Vagina (tissue), 2 donors: ENCODE measurements at regions not wholly inside any gene's neighbourhood (a gene's known extent, or its start where the extent isn't known, plus 50 kb on each side); places are given as distances from the start of the nearest gene placed in this dataset. TPM values are rescaled to one million over a fixed set of nuclear protein-coding genes. Genes with fewer than 3 reads are reported as not detected.

Experiments
- DNase-seq, 2 donors: peaks; one replicate each; pipeline ENCODE4 v3.0.0-alpha.2; 2017; ENCODE audit errors: extremely low spot score in 2 of 2
- H3K27ac ChIP-seq: fragments of 200-600 bp; sonication (generic); one replicate; pipeline ENCODE4 v1.5.1; 2019
- H3K27me3 ChIP-seq: fragments of 200-600 bp; sonication (generic); one replicate; pipeline ENCODE4 v1.5.1; 2019
- H3K36me3 ChIP-seq, 2 donors: fragments of 200-600 bp; sonication (generic); one replicate each; pipeline ENCODE4 v1.5.1; 2017 to 2019
- H3K4me1 ChIP-seq: fragments of 200-600 bp; sonication (generic); one replicate; pipeline ENCODE4 v1.5.1; 2019
- H3K4me3 ChIP-seq, 2 donors: fragments of 200-600 bp; sonication (generic); 1 replicate in 1 of 2; 2 replicates in 1 of 2; pipeline ENCODE4 v1.5.1; 2016 to 2019
- H3K9me3 ChIP-seq: fragments of 200-600 bp; sonication (generic); one replicate; pipeline ENCODE4 v1.5.1; 2019
- CTCF ChIP-seq, 3 experiments: fragments of 450-650 bp in 2 of 3; fragments of 200-600 bp in 1 of 3; sonication (generic) in 1 of 3; IDR thresholded peaks; one replicate each; pipeline ENCODE4 v1.5.1; 2017 to 2019; ENCODE audit warnings: antibody characterized with exemption in 3 of 3, mild to moderate bottlenecking in 2 of 3, moderate library complexity in 2 of 3
- POLR2A ChIP-seq, 2 donors: fragments of 450-650 bp; IDR thresholded peaks; one replicate each; pipeline ENCODE4 v1.6.1; 2017; ENCODE audit warnings: antibody characterized with exemption in 2 of 2, mild to moderate bottlenecking in 2 of 2, moderate library complexity in 2 of 2
- POLR2AphosphoS5 ChIP-seq, 2 donors: sonication (generic); formaldehyde crosslinking; IDR thresholded peaks; one replicate each; pipeline ENCODE4 v1.9.0; 2017; ENCODE audit warnings: antibody characterized with exemption in 2 of 2, mild to moderate bottlenecking in 2 of 2, low read depth in 1 of 2; ENCODE audit not compliant: insufficient read depth in 1 of 2
- intact Hi-C: fragments of 100-400 bp; cut with DNase I; formaldehyde crosslinking; loops from one replicate; pipeline ENCODE4 v1.15.1; 2023
- microRNA counts, 2 donors: library from miRNA; unstranded; fragments of <30 nt; microRNA quantifications; one replicate each; lab custom pipeline; 2016 to 2017
- microRNA-seq: library from miRNA; unstranded; fragments of <30 nt; microRNA quantifications from one replicate; pipeline ENCODE4, GENCODE V29; 2017; ENCODE audit warnings: borderline number of aligned reads, borderline replicate concordance
- small RNA-seq: library from RNA; depleted of rRNA; stranded (forward); fragments of <200 nt; gene quantifications from one replicate; pipeline ENCODE3, GENCODE V24; 2016

- Histone ChIP-seq H3K9me3 (no peaks in the 10 kb centered on the region), H3K4me3 (no peak overlapping the region), H3K27ac (no peak overlapping the region), H3K27me3 (no peaks in the 10 kb centered on the region), H3K36me3 (no peaks in the 10 kb centered on the region), H3K4me1 (no peaks in the 10 kb centered on the region)
- DNase-seq, result no peak
- no peak for TF ChIP-seq POLR2A (IDR thresholded peaks at IDR 0.05)
- no peak for TF ChIP-seq POLR2AphosphoS5 (IDR thresholded peaks at IDR 0.05; ENCODE audit: insufficient read depth in 1 of 2, low read depth in 1 of 2)
- TF ChIP-seq CTCF (IDR thresholded peaks at IDR 0.05), result no peak
- intact Hi-C loops, result no loop called here
These were observed 57.0 kb upstream of the HNRNPA3 start for GRCh38 chr2:177155631-177156030.

GRCh38 chr2:177161741-177162460 lies 50.7 kb upstream of the HNRNPA3 start:
- Histone ChIP-seq H3K4me3 (no peak overlapping the region), H3K27ac (no peak overlapping the region), H3K27me3 (no peaks in the 10 kb centered on the region), H3K36me3 (no peaks in the 10 kb centered on the region), H3K4me1 (peaks cover 36% of the 10 kb centered on the region), H3K9me3 (no peaks in the 10 kb centered on the region)
- TF ChIP-seq CTCF (IDR thresholded peaks at IDR 0.05) (peak in 2 of 3 experiments; percentile 2 to 35), POLR2AphosphoS5 (IDR thresholded peaks at IDR 0.05; ENCODE audit: insufficient read depth in 1 of 2, low read depth in 1 of 2) (peak in 1 of 2 donors; percentile 23), POLR2A (IDR thresholded peaks at IDR 0.05) (no peak)
- intact Hi-C loops, result loop anchor here (10.0 kb wide), 1 partner anchor 593 kb away; no protein-coding TSS in a partner anchor
- DNase-seq, result no peak

MicroRNAs encoded in the stretch of these regions (microRNA counts, 767-probe panel; counts per million panel counts)
- microRNA hsa-miR-1246 (lab: Ali Mortazavi, UCI), result 238 to 261 counts per million in 2 donors

Small RNAs in the stretch of these regions (microRNA-seq; reads per million reads assigned to microRNA genes)
- gene MIR1246, result not detected

Small RNAs in the stretch of these regions (small RNA-seq; reads per million reads assigned to genes)
- gene RNA5SP112 (not detected), gene RNU6-187P (not detected), gene RNU6ATAC14P (not detected)
